H1 (cell line): ENCODE measurements at regions not wholly inside any gene's neighbourhood (a gene's known extent, or its start where the extent isn't known, plus 50 kb on each side); places are given as distances from the start of the nearest gene placed in this dataset.
A peak's percentile ranks its signal among the peaks of the same experiment; 100 is the strongest.

Experiments used
- CTCF ChIA-PET: fragments of 300-600 bp; sonication (Branson Sonifier 250); formaldehyde crosslinking; loops from one replicate; lab custom pipeline; 2021; ENCODE audit not compliant: partially characterized antibody; lab: Charles Lee
- POLR2A ChIA-PET: fragments of 300-600 bp; sonication (Branson Sonifier 250); formaldehyde crosslinking; loops from one replicate; lab custom pipeline; 2021; ENCODE audit warnings: inconsistent platforms; ENCODE audit not compliant: partially characterized antibody; lab: Charles Lee
- DNase-seq, 2 experiments: peaks; one replicate each; pipeline versions ENCODE4 v3.0.0 to v3.0.0-alpha.2; 2010 to 2022; ENCODE audit warnings: low spot score in 2 of 2, low read depth in 1 of 2, mixed read lengths in 1 of 2
- FAIRE-seq: peaks from 2 replicates; lab custom pipeline; 2011; peaks lifted over from hg19 to GRCh38; lab: Jason Lieb, UNC
- H2AFZ ChIP-seq: 2 replicates; pipeline ENCODE4 v1.8.1; 2012; ENCODE audit warnings: low read length, inconsistent platforms
- H2AK5ac ChIP-seq: 2 replicates; pipeline ENCODE4 v1.6.1; 2013; ENCODE audit warnings: low read depth, low read length
- H2BK120ac ChIP-seq: replicated peaks from 2 replicates; pipeline ENCODE3; 2013; ENCODE audit warnings: low read depth, low read length, inconsistent platforms
- H2BK12ac ChIP-seq: 2 replicates; pipeline ENCODE4 v1.6.1; 2013; ENCODE audit warnings: low read depth, low read length
- H2BK15ac ChIP-seq: 2 replicates; pipeline ENCODE4 v1.6.1; 2013; ENCODE audit warnings: low read length
- H2BK20ac ChIP-seq: 2 replicates; pipeline ENCODE4 v1.6.1; 2013; ENCODE audit warnings: low read length
- H2BK5ac ChIP-seq: 2 replicates; pipeline ENCODE4 v1.6.1; 2013; ENCODE audit warnings: low read depth, low read length
- H3K14ac ChIP-seq: 2 replicates; pipeline ENCODE4 v1.6.1; 2013; ENCODE audit warnings: inconsistent platforms; ENCODE audit not compliant: insufficient read length
- H3K18ac ChIP-seq: 2 replicates; pipeline ENCODE4 v1.6.1; 2013; ENCODE audit warnings: low read length; ENCODE audit errors: extremely low read depth
- H3K23ac ChIP-seq: 2 replicates; pipeline ENCODE4 v1.6.1; 2013; ENCODE audit warnings: inconsistent platforms; ENCODE audit not compliant: insufficient read length
- H3K23me2 ChIP-seq: 2 replicates; pipeline ENCODE4 v1.6.1; 2013; ENCODE audit warnings: low read depth, low read length
- H3K27ac ChIP-seq: 2 replicates; pipeline ENCODE4 v1.6.1; 2011; ENCODE audit warnings: low read depth, low read length, inconsistent platforms
- H3K27me3 ChIP-seq, 4 experiments: replicated peaks in 1 of 4; 1 replicate in 1 of 4; 2 replicates in 3 of 4; pipeline versions ENCODE4 v1.6.1 to v1.8.1; 2011 to 2013; ENCODE audit warnings: low read length in 3 of 4, mild to moderate bottlenecking in 3 of 4, inconsistent platforms in 2 of 4, mixed read lengths in 2 of 4, moderate library complexity in 1 of 4; ENCODE audit not compliant: control insufficient read depth in 3 of 4, insufficient read depth in 3 of 4; ENCODE audit errors: extremely low read depth in 1 of 4
- H3K36me3 ChIP-seq, 4 experiments: 2 replicates each; pipeline versions ENCODE4 v1.6.1 to v1.8.1; 2011 to 2013; ENCODE audit warnings: mild to moderate bottlenecking in 4 of 4, low read length in 3 of 4, moderate library complexity in 2 of 4, control low read depth in 1 of 4, inconsistent platforms in 1 of 4; ENCODE audit not compliant: insufficient read depth in 4 of 4, control insufficient read depth in 2 of 4
- H3K4ac ChIP-seq: replicated peaks from 2 replicates; pipeline ENCODE3; 2013; ENCODE audit warnings: low read length, low read depth, mixed read lengths, inconsistent platforms; ENCODE audit not compliant: insufficient read length
- H3K4me1 ChIP-seq, 4 experiments: replicated peaks in 1 of 4; 1 replicate in 1 of 4; 2 replicates in 3 of 4; pipeline versions ENCODE4 v1.6.1 to v1.8.1; 2011 to 2013; ENCODE audit warnings: low read length in 3 of 4, inconsistent platforms in 2 of 4, mixed read lengths in 1 of 4; ENCODE audit not compliant: insufficient read depth in 4 of 4, control insufficient read depth in 3 of 4
- H3K4me2 ChIP-seq, 2 experiments: 2 replicates each; pipeline versions ENCODE4 v1.6.1 to v1.8.1; 2011 to 2013; ENCODE audit warnings: low read depth in 2 of 2, low read length in 2 of 2, control low read depth in 1 of 2, inconsistent platforms in 1 of 2, mild to moderate bottlenecking in 1 of 2; ENCODE audit not compliant: insufficient read depth in 1 of 2
- H3K4me3 ChIP-seq, 4 experiments: fragments of 200-600, 300-600 bp in 1 of 4; sonication (generic), shearing (Covaris generic), sonication (Bioruptor Twin) in 1 of 4; 2 replicates each; pipeline versions ENCODE4 v1.5.1 to v1.8.1; 2011 to 2016; ENCODE audit warnings: low read length in 4 of 4, low read depth in 3 of 4, control low read depth in 2 of 4, inconsistent platforms in 2 of 4, mild to moderate bottlenecking in 2 of 4, mixed read lengths in 1 of 4, moderate library complexity in 1 of 4; ENCODE audit not compliant: insufficient read depth in 2 of 4; ENCODE audit errors: extremely low read depth in 1 of 4
- H3K56ac ChIP-seq: replicated peaks from 2 replicates; pipeline ENCODE3; 2013; ENCODE audit warnings: low read depth, mild to moderate bottlenecking, mixed read lengths, low read length, inconsistent platforms; ENCODE audit not compliant: insufficient read length
- H3K79me1 ChIP-seq: 2 replicates; pipeline ENCODE4 v1.6.1; 2013; ENCODE audit warnings: low read depth, low read length, control low read depth
- H3K79me2 ChIP-seq, 2 experiments: 2 replicates each; pipeline versions ENCODE4 v1.6.1 to v1.8.1; 2012 to 2013; ENCODE audit warnings: low read length in 2 of 2, mild to moderate bottlenecking in 2 of 2, inconsistent platforms in 1 of 2; ENCODE audit not compliant: insufficient read depth in 2 of 2, control insufficient read depth in 1 of 2
- H3K9ac ChIP-seq, 4 experiments: replicated peaks in 1 of 4; 1 replicate in 1 of 4; 2 replicates in 3 of 4; pipeline versions ENCODE4 v1.6.1 to v1.8.1; 2011 to 2013; ENCODE audit warnings: low read depth in 3 of 4, low read length in 3 of 4, control low read depth in 2 of 4, mild to moderate bottlenecking in 2 of 4, moderate library complexity in 2 of 4, inconsistent platforms in 1 of 4; ENCODE audit errors: extremely low read depth in 1 of 4
- H3K9me3 ChIP-seq, 2 experiments: 2 replicates each; pipeline versions ENCODE4 v1.6.1 to v1.8.1; 2012 to 2013; ENCODE audit warnings: mild to moderate bottlenecking in 2 of 2, moderate library complexity in 2 of 2, control low read depth in 1 of 2, inconsistent platforms in 1 of 2, low read depth in 1 of 2, low read length in 1 of 2, mixed read lengths in 1 of 2; ENCODE audit not compliant: insufficient read depth in 2 of 2
- H4K20me1 ChIP-seq, 2 experiments: replicated peaks in 1 of 2; 2 replicates each; pipeline versions ENCODE3 to v1.8.1; 2011 to 2013; ENCODE audit warnings: inconsistent platforms in 2 of 2, low read length in 2 of 2, mild to moderate bottlenecking in 1 of 2; ENCODE audit not compliant: insufficient read depth in 2 of 2, control insufficient read depth in 1 of 2
- H4K5ac ChIP-seq: 2 replicates; pipeline ENCODE4 v1.6.1; 2013; ENCODE audit warnings: low read length, low read depth, mixed read lengths, inconsistent platforms; ENCODE audit not compliant: insufficient read length
- H4K8ac ChIP-seq: 2 replicates; pipeline ENCODE4 v1.8.0; 2013; ENCODE audit warnings: mild to moderate bottlenecking, moderate library complexity, low read length, inconsistent platforms; ENCODE audit not compliant: insufficient read depth; ENCODE audit errors: extremely low read depth
- H4K91ac ChIP-seq: replicated peaks from 2 replicates; pipeline ENCODE3; 2013; ENCODE audit warnings: low read length, mixed read lengths, inconsistent platforms; ENCODE audit not compliant: insufficient read length
- ASH2L ChIP-seq: fragments of 200-600, 300-600 bp; sonication (generic); IDR thresholded peaks from one replicate; pipeline ENCODE4 v1.7.1; 2017; ENCODE audit warnings: low read length
- EP300 ChIP-seq, 2 experiments: IDR thresholded peaks; 1 replicate in 1 of 2; 2 replicates in 1 of 2; pipeline ENCODE4 v1.6.1; 2011 to 2012; ENCODE audit warnings: low read depth in 2 of 2, low read length in 2 of 2, mild to moderate bottlenecking in 2 of 2, borderline replicate concordance in 1 of 2, inconsistent platforms in 1 of 2, moderate library complexity in 1 of 2
- FOSL1 ChIP-seq: IDR thresholded peaks from 2 replicates; pipeline ENCODE4 v1.6.1; 2011; ENCODE audit warnings: mild to moderate bottlenecking, low read depth, low read length, moderate library complexity; ENCODE audit not compliant: insufficient read depth
- HDAC2 ChIP-seq, 2 experiments: fragments of 300-600 bp in 1 of 2; sonication (generic) in 1 of 2; IDR thresholded peaks; 2 replicates each; pipeline ENCODE4 v1.6.1; 2011 to 2012; ENCODE audit warnings: low read depth in 2 of 2, low read length in 2 of 2, mild to moderate bottlenecking in 2 of 2, moderate library complexity in 2 of 2, borderline replicate concordance in 1 of 2, inconsistent platforms in 1 of 2
- KDM1A ChIP-seq: fragments of 200-600, 300-600 bp; sonication (generic); IDR thresholded peaks from 2 replicates; pipeline ENCODE4 v1.7.1; 2016; ENCODE audit warnings: mild to moderate bottlenecking, low read length, borderline replicate concordance
- KDM4A ChIP-seq: IDR thresholded peaks from one replicate; pipeline ENCODE4 v1.7.1; 2012; ENCODE audit warnings: low read depth, mild to moderate bottlenecking, moderate library complexity, low read length, inconsistent platforms; ENCODE audit not compliant: severe bottlenecking
- KDM5A ChIP-seq: fragments of 200-600 bp; IDR thresholded peaks from 2 replicates; pipeline ENCODE4 v1.7.1; 2012; ENCODE audit warnings: mild to moderate bottlenecking, low read length, inconsistent platforms, mixed read lengths
- MAX ChIP-seq: IDR thresholded peaks from 2 replicates; pipeline ENCODE4 v1.6.1; 2012; ENCODE audit warnings: inconsistent platforms
- RFX5 ChIP-seq: IDR thresholded peaks from 2 replicates; pipeline ENCODE4 v1.6.1; 2011; ENCODE audit warnings: low read depth, low read length, improper control_type of control experiment, borderline replicate concordance
- WGBS, 2 experiments: shearing (Covaris generic) in 1 of 2; methylation state at CpG; one replicate each; pipeline versions ENCODE4 v1.1.6 to v1.1.7; 2013 to 2015; ENCODE audit warnings: low lambda C conversion rate in 2 of 2, mixed read lengths in 2 of 2, inconsistent platforms in 1 of 2, low coverage in 1 of 2, missing lambda C conversion rate in 1 of 2; ENCODE audit not compliant: insufficient replicate concordance in 2 of 2, insufficient coverage in 1 of 2, insufficient read length in 1 of 2; ENCODE audit errors: extremely low coverage in 1 of 2, missing lambda C conversion rate in 1 of 2; 5-methylcytosine and 5-hydroxymethylcytosine counted together
- TF ChIP-seq, protein P1 (sequence below): IDR thresholded peaks from 2 replicates; pipeline ENCODE4 v1.6.1; 2011; ENCODE audit warnings: low read depth, mild to moderate bottlenecking, low read length; ENCODE audit not compliant: insufficient read depth

GRCh38 chr2:19691892-19692291 lies 209.9 kb downstream of the TTC32 start:
- no peaks in the 10 kb centered on the region for H3K9me3 ChIP-seq
- H3K27ac ChIP-seq, result no peak overlapping the region
- no peak overlapping the region for H2BK12ac ChIP-seq
- H3K23ac ChIP-seq, result no peak overlapping the region
- H4K8ac ChIP-seq, result peak overlapping the region; percentile 71; the same call in 1 of the 2 replicates
- no peak overlapping the region for H3K56ac ChIP-seq
- no peaks in the 10 kb centered on the region for H4K20me1 ChIP-seq
- H2BK15ac ChIP-seq, result no peak overlapping the region
- no peaks in the 10 kb centered on the region for H3K23me2 ChIP-seq
- no peak overlapping the region for H2BK5ac ChIP-seq
- H2AFZ ChIP-seq, result no peak overlapping the region
- H3K14ac ChIP-seq, result no peak overlapping the region
- no peak overlapping the region for H2BK20ac ChIP-seq
- H3K18ac ChIP-seq, result no peak overlapping the region
- no peak overlapping the region for H3K4me2 ChIP-seq
- H4K91ac ChIP-seq, result no peak overlapping the region
- no peaks in the 10 kb centered on the region for H3K36me3 ChIP-seq
- no peak for DNase-seq
- H3K79me2 ChIP-seq, result no peaks in the 10 kb centered on the region
- no peak overlapping the region for H3K4me3 ChIP-seq
- H2BK120ac ChIP-seq, result no peak overlapping the region
- 93% methylated on average over 1 of the region's 1 CpG; no CpG with 5 or more reads in 1 of the 2 experiments for WGBS, 2 experiments
- ChIA-PET CTCF (interaction anchor here (0.6 to 1.2 kb wide), 2 partner anchors 55 to 233 kb away, joined by 3 read pairs; no protein-coding TSS in a partner anchor), POLR2A (no interaction called here)
- no peaks in the 10 kb centered on the region for H3K4me1 ChIP-seq
- H4K5ac ChIP-seq, result no peak overlapping the region
- FAIRE-seq, result no peak
- H3K4ac ChIP-seq, result no peak overlapping the region
- H3K79me1 ChIP-seq, result no peaks in the 10 kb centered on the region
- H3K27me3 ChIP-seq, result no peaks in the 10 kb centered on the region
- no peak overlapping the region for H2AK5ac ChIP-seq
- no peak overlapping the region for H3K9ac ChIP-seq
- no peak for TF ChIP-seq HDAC2 (IDR thresholded peaks at IDR 0.05; ENCODE audit: borderline replicate concordance in 1 of 2, low read depth in 2 of 2, low read length in 2 of 2)
- TF ChIP-seq, protein P1, sequence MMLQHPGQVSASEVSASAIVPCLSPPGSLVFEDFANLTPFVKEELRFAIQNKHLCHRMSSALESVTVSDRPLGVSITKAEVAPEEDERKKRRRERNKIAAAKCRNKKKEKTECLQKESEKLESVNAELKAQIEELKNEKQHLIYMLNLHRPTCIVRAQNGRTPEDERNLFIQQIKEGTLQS, result no peak
- TF ChIP-seq KDM5A, result no peak
- no peak for TF ChIP-seq MAX
- no peak for TF ChIP-seq ASH2L
- no peak for TF ChIP-seq KDM1A
- TF ChIP-seq RFX5, result no peak
- TF ChIP-seq EP300 (IDR thresholded peaks at IDR 0.05; ENCODE audit: borderline replicate concordance in 1 of 2, low read depth in 2 of 2, low read length in 2 of 2), result no peak
- TF ChIP-seq FOSL1, result no peak
- no peak for TF ChIP-seq KDM4A
